Lower leg skin (tissue), 3 donors: ENCODE measurements at regions not wholly inside any gene's neighbourhood (a gene's known extent, or its start where the extent isn't known, plus 50 kb on each side); places are given as distances from the start of the nearest gene placed in this dataset.

Experiments
- POLR2A ChIP-seq, 2 donors: fragments of 450-650 bp; IDR thresholded peaks; one replicate each; pipeline ENCODE4 v1.6.1; 2016 to 2017; ENCODE audit warnings: antibody characterized with exemption in 2 of 2, mild to moderate bottlenecking in 1 of 2, moderate library complexity in 1 of 2
- TF ChIP-seq, protein P1 (sequence below), 3 donors: fragments of 450-650 bp; IDR thresholded peaks; one replicate each; pipeline ENCODE4 v1.5.1; 2016; ENCODE audit warnings: antibody characterized with exemption in 3 of 3, mild to moderate bottlenecking in 3 of 3, moderate library complexity in 2 of 3

DNA sequence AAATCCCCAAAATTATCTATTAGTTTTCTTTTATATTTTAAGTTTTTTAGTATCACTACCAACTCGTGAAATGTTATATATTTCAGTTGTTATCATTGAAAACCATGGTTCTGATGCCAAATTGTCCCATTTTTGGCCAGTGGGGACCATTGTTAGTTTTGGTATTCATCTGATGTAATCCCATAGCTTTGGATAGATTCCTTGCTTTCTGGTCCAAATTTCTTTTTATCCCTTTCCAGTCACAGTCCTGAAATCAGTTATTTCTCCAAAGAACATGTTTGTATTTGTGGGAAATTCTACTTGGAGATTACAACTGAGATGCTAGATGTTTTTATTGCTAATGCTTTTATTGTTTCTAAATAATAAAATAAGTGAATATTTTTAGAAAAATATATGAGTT, 976.8 kb upstream of the CRIM1 start:
- TF ChIP-seq, protein P1, sequence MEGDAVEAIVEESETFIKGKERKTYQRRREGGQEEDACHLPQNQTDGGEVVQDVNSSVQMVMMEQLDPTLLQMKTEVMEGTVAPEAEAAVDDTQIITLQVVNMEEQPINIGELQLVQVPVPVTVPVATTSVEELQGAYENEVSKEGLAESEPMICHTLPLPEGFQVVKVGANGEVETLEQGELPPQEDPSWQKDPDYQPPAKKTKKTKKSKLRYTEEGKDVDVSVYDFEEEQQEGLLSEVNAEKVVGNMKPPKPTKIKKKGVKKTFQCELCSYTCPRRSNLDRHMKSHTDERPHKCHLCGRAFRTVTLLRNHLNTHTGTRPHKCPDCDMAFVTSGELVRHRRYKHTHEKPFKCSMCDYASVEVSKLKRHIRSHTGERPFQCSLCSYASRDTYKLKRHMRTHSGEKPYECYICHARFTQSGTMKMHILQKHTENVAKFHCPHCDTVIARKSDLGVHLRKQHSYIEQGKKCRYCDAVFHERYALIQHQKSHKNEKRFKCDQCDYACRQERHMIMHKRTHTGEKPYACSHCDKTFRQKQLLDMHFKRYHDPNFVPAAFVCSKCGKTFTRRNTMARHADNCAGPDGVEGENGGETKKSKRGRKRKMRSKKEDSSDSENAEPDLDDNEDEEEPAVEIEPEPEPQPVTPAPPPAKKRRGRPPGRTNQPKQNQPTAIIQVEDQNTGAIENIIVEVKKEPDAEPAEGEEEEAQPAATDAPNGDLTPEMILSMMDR (IDR thresholded peaks at IDR 0.05), result no peak
- no peak for TF ChIP-seq POLR2A (IDR thresholded peaks at IDR 0.05)
